HepG2 (cell line): ENCODE measurements at regions not wholly inside any gene's neighbourhood (a gene's known extent, or its start where the extent isn't known, plus 50 kb on each side); places are given as distances from the start of the nearest gene placed in this dataset.

ENCODE experiments used
- EEA1 ChIP-seq: sonication (generic); formaldehyde crosslinking; IDR thresholded peaks from 2 replicates; pipeline ENCODE4 v1.5.1; 2020; ENCODE audit warnings: mild to moderate bottlenecking, missing genetic modification reagents, borderline replicate concordance
- MAFG ChIP-seq: sonication (generic); formaldehyde crosslinking; IDR thresholded peaks from 2 replicates; pipeline ENCODE4 v1.5.1; 2020; ENCODE audit warnings: mild to moderate bottlenecking, missing genetic modification reagents
- ZNF354B ChIP-seq: sonication (generic); formaldehyde crosslinking; IDR thresholded peaks from 2 replicates; pipeline ENCODE4 v1.8.0; 2022; ENCODE audit warnings: mild to moderate bottlenecking, missing genetic modification reagents
- TF ChIP-seq, protein P1 (sequence below): sonication (generic); formaldehyde crosslinking; IDR thresholded peaks from 2 replicates; pipeline ENCODE4 v1.5.0; 2020; ENCODE audit warnings: mild to moderate bottlenecking, missing genetic modification reagents, moderate library complexity
- TF ChIP-seq, protein P2 (sequence below): sonication (generic); formaldehyde crosslinking; IDR thresholded peaks from 2 replicates; pipeline ENCODE4 v1.4.0; 2020; ENCODE audit warnings: missing genetic modification reagents
- TF ChIP-seq, protein P3 (sequence below): sonication (generic); formaldehyde crosslinking; IDR thresholded peaks from 2 replicates; pipeline ENCODE4 v1.4.0; 2020; ENCODE audit warnings: missing genetic modification reagents, borderline replicate concordance

DNA sequence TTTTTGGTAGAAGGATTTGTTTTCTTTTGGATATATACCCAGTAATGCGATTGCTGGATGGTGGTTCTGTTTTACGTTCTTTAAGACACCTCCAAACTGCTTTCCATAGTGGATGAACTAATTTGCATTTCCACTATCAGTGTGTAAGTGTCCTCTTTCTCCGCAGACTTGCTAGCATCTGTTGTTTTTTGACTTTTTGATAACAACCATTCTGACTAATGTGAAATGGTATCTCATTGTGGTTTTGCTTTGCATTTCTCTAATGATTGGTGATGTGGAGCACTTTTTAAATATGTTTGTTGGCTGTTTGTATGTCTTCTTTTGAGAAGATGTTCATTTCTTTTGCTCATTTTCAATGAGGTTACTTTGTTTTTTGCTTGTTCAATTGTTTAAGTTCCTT is 260.9 kb upstream of the CWC22 start:
- TF ChIP-seq EEA1 (CRISPR knock-in tag) (no peak), ZNF354B (CRISPR knock-in tag) (no peak), MAFG (CRISPR knock-in tag) (no peak)
- TF ChIP-seq, protein P1, sequence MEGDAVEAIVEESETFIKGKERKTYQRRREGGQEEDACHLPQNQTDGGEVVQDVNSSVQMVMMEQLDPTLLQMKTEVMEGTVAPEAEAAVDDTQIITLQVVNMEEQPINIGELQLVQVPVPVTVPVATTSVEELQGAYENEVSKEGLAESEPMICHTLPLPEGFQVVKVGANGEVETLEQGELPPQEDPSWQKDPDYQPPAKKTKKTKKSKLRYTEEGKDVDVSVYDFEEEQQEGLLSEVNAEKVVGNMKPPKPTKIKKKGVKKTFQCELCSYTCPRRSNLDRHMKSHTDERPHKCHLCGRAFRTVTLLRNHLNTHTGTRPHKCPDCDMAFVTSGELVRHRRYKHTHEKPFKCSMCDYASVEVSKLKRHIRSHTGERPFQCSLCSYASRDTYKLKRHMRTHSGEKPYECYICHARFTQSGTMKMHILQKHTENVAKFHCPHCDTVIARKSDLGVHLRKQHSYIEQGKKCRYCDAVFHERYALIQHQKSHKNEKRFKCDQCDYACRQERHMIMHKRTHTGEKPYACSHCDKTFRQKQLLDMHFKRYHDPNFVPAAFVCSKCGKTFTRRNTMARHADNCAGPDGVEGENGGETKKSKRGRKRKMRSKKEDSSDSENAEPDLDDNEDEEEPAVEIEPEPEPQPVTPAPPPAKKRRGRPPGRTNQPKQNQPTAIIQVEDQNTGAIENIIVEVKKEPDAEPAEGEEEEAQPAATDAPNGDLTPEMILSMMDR = no peak
- TF ChIP-seq, protein P2, sequence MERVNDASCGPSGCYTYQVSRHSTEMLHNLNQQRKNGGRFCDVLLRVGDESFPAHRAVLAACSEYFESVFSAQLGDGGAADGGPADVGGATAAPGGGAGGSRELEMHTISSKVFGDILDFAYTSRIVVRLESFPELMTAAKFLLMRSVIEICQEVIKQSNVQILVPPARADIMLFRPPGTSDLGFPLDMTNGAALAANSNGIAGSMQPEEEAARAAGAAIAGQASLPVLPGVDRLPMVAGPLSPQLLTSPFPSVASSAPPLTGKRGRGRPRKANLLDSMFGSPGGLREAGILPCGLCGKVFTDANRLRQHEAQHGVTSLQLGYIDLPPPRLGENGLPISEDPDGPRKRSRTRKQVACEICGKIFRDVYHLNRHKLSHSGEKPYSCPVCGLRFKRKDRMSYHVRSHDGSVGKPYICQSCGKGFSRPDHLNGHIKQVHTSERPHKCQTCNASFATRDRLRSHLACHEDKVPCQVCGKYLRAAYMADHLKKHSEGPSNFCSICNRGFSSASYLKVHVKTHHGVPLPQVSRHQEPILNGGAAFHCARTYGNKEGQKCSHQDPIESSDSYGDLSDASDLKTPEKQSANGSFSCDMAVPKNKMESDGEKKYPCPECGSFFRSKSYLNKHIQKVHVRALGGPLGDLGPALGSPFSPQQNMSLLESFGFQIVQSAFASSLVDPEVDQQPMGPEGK (CRISPR knock-in tag) = no peak
- TF ChIP-seq, protein P3, sequence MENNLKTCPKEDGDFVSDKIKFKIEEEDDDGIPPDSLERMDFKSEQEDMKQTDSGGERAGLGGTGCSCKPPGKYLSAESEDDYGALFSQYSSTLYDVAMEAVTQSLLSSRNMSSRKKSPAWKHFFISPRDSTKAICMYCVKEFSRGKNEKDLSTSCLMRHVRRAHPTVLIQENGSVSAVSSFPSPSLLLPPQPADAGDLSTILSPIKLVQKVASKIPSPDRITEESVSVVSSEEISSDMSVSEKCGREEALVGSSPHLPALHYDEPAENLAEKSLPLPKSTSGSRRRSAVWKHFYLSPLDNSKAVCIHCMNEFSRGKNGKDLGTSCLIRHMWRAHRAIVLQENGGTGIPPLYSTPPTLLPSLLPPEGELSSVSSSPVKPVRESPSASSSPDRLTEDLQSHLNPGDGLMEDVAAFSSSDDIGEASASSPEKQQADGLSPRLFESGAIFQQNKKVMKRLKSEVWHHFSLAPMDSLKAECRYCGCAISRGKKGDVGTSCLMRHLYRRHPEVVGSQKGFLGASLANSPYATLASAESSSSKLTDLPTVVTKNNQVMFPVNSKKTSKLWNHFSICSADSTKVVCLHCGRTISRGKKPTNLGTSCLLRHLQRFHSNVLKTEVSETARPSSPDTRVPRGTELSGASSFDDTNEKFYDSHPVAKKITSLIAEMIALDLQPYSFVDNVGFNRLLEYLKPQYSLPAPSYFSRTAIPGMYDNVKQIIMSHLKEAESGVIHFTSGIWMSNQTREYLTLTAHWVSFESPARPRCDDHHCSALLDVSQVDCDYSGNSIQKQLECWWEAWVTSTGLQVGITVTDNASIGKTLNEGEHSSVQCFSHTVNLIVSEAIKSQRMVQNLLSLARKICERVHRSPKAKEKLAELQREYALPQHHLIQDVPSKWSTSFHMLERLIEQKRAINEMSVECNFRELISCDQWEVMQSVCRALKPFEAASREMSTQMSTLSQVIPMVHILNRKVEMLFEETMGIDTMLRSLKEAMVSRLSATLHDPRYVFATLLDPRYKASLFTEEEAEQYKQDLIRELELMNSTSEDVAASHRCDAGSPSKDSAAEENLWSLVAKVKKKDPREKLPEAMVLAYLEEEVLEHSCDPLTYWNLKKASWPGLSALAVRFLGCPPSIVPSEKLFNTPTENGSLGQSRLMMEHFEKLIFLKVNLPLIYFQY (CRISPR knock-in tag) = no peak
